MM.1S (cell line): ENCODE measurements at regions not wholly inside any gene's neighbourhood (a gene's known extent, or its start where the extent isn't known, plus 50 kb on each side); places are given as distances from the start of the nearest gene placed in this dataset.

Experiments used
- EZH2 ChIP-seq: fragments of 300-600 bp; sonication (generic); optimal IDR thresholded peaks from 2 replicates; pipeline ENCODE3; 2017; ENCODE audit warnings: low read depth, mild to moderate bottlenecking, antibody characterized with exemption, low read length, mixed read lengths
- EZH2phosphoT487 ChIP-seq: fragments of 300-600 bp; sonication (generic); IDR thresholded peaks from 2 replicates; pipeline ENCODE4 v1.6.1; 2018; ENCODE audit warnings: antibody characterized with exemption, low read length
- TF ChIP-seq, protein P1 (sequence below): fragments of 300-600 bp; sonication (generic); IDR thresholded peaks from 2 replicates; pipeline ENCODE4 v1.5.1; 2016; ENCODE audit warnings: antibody characterized with exemption, low read length, mixed read lengths

DNA sequence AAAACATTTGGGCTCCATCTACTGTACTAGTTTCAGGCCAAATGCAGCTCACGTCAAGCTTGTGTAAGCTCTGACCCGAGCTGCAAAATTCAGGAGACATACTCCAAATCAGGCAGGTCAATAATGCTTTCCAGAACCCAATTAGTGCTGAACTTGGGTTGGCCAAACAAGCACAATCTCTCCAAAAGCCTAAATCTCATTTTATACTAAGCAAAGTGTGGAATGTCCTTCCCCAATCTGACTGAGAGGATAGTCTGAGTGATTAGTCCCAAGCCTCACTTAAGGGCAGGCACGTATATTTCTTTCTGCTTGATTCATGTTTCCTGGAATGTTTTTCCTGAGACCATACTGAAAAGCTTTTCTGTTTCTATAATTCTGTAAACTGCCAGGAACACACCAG lies 79.9 kb downstream of the NKX6-1 start:
- TF ChIP-seq, protein P1, sequence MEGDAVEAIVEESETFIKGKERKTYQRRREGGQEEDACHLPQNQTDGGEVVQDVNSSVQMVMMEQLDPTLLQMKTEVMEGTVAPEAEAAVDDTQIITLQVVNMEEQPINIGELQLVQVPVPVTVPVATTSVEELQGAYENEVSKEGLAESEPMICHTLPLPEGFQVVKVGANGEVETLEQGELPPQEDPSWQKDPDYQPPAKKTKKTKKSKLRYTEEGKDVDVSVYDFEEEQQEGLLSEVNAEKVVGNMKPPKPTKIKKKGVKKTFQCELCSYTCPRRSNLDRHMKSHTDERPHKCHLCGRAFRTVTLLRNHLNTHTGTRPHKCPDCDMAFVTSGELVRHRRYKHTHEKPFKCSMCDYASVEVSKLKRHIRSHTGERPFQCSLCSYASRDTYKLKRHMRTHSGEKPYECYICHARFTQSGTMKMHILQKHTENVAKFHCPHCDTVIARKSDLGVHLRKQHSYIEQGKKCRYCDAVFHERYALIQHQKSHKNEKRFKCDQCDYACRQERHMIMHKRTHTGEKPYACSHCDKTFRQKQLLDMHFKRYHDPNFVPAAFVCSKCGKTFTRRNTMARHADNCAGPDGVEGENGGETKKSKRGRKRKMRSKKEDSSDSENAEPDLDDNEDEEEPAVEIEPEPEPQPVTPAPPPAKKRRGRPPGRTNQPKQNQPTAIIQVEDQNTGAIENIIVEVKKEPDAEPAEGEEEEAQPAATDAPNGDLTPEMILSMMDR, result no peak
- no peak for TF ChIP-seq EZH2
- no peak for TF ChIP-seq EZH2phosphoT487
